Epithelial cell of esophagus (primary cell): ENCODE measurements at regions not wholly inside any gene's neighbourhood (a gene's known extent, or its start where the extent isn't known, plus 50 kb on each side); places are given as distances from the start of the nearest gene placed in this dataset.

ENCODE experiments used
- DNase-seq: peaks from one replicate; pipeline ENCODE4 v3.0.0; 2010; ENCODE audit warnings: low read depth
- H3K4me3 ChIP-seq: 2 replicates; pipeline ENCODE4 v1.5.1; 2011; ENCODE audit warnings: mild to moderate bottlenecking, low read length, control low read depth
- TF ChIP-seq, protein P1 (sequence below): IDR thresholded peaks from 2 replicates; pipeline ENCODE4 v1.5.1; 2011; ENCODE audit warnings: low read depth, mild to moderate bottlenecking, low read length, control low read depth, inconsistent platforms; ENCODE audit not compliant: insufficient read depth; ENCODE audit errors: missing control alignments

DNA sequence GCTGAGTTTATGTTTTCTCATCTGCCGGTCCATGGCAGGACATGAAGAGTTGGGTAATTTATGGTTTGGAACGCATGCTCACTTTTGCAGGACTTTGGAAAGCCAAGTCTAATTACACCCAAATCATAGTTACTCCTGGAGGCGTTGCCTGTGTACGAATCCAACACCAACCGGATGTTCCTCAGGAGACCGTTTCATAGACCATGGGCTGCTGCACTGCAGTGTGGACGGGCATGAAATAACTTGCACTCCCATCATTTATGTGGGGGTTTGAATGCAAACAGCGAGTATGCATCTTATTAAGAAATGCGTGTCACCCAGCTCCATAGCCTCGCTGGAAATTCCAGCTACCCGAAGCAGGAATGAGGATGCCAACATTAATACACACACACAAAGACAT, 96.1 kb upstream of the IRX2 start:
- TF ChIP-seq, protein P1, sequence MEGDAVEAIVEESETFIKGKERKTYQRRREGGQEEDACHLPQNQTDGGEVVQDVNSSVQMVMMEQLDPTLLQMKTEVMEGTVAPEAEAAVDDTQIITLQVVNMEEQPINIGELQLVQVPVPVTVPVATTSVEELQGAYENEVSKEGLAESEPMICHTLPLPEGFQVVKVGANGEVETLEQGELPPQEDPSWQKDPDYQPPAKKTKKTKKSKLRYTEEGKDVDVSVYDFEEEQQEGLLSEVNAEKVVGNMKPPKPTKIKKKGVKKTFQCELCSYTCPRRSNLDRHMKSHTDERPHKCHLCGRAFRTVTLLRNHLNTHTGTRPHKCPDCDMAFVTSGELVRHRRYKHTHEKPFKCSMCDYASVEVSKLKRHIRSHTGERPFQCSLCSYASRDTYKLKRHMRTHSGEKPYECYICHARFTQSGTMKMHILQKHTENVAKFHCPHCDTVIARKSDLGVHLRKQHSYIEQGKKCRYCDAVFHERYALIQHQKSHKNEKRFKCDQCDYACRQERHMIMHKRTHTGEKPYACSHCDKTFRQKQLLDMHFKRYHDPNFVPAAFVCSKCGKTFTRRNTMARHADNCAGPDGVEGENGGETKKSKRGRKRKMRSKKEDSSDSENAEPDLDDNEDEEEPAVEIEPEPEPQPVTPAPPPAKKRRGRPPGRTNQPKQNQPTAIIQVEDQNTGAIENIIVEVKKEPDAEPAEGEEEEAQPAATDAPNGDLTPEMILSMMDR: no peak
- H3K4me3 ChIP-seq: no peak overlapping the region
- DNase-seq: peak; percentile 61

DNA sequence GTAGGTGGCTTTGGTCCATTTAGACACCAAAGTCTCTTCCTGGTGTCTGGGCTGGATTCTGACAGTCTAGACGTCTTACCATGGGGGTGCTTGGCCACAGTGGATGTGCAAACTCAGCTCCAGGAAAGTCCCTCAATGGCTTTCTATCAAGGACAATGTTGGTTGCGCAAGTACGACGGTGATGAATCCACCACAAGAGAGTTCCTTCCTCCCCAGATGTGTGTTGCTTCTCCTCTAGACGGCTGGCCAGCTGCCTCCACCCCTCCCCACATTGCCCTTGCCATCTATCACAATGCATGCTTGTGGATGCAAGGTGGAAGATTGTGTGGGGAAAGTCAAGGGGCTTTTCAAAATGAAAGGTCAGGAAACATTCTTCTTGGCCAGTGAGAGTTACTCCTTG, 89.7 kb upstream of the IRX2 start:
- peak; percentile 7 for DNase-seq
- TF ChIP-seq, protein P1: no peak
- H3K4me3 ChIP-seq: no peak overlapping the region

DNA sequence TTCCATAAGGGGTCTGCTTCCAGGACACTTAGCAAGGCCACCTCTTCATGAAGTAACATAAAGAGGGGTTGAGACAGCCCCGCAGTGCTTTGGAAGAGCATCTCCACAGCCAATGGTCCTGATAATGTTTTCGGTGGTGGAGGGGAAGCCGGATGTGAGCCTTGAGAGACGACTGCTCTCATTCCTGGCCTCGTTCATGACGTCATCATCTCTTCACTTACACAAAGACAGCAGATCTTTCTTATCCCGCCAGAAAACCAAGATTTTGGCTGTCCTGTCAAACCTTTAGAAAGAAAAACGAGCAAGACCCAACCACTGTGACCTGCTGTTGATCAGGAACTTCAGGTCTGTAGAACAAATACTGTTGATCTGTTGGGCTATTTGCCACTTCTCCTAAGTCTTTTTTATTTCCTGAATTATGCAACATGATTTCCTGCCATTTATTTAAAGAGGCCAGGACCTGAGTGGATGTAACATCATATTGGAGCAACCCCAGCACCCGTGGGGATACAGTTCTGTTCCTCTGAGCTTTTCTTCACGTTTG, 89.0 kb upstream of the IRX2 start:
- DNase-seq: no peak
- TF ChIP-seq, protein P1: no peak

DNA sequence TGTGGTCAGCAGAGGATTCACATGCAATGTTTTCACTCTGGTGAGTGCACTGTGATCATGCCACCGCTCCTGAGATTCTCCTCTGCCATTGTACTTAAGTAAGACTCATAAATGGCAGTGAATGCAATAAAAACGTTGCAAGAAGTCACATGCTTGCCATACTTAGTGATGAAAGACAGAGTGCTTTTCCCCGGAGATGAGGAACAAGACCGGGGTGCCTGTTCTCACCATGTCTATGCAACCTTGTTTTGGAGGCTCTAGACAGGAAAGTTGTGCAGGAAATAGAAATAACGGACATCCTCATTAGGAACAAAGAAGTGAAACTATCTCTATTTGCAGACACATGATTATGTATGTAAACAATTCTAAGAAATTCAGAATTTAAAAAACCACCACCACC, 84.7 kb upstream of the IRX2 start:
- no peak overlapping the region for H3K4me3 ChIP-seq
- TF ChIP-seq, protein P1: no peak
- DNase-seq: no peak

More for the DNA sequence above, 89.0 kb upstream of the IRX2 start:
- H3K4me3 ChIP-seq: no peak overlapping the region

DNA sequence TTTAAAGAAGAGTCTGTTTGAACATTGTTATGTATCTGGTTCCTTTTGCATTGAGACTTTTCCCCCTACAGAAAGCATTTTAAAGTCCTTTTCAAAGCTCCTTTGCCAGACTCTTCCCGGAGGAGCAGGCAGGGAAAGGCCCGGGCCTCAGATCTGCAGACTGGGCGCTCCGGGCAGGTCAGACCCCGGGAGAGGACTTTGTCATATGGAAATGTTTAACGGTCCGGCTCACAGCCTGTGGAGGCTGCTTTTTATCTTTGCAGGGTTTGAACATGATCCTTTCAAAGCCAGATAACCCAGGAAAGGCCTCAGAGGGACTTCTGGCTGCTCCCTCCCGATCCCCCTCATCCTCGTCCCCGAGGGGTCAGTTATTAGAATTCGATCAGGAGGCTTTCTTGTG, 82.1 kb upstream of the IRX2 start:
- H3K4me3 ChIP-seq: no peak overlapping the region
- no peak for DNase-seq
- TF ChIP-seq, protein P1: no peak

DNA sequence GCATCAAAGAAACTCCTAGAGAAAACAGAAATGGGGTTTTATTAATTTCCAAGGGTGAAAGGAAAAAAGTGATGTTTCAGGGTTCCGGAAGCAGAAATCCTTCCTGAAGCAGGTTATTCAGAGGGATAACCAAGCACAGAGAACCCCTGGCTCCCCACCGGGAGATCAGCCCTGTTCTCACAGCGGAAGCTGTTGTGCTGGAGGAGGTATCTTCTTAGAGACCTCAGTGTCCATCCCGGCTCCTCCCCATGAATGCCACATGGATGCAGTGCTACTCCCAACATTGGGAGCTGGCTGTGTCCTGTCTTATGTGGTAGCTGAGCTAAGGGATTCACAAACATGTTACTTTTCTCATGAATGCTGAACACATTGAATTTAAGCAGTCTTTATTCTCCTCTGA, 80.9 kb upstream of the IRX2 start:
- TF ChIP-seq, protein P1: no peak
- no peak for DNase-seq

DNA sequence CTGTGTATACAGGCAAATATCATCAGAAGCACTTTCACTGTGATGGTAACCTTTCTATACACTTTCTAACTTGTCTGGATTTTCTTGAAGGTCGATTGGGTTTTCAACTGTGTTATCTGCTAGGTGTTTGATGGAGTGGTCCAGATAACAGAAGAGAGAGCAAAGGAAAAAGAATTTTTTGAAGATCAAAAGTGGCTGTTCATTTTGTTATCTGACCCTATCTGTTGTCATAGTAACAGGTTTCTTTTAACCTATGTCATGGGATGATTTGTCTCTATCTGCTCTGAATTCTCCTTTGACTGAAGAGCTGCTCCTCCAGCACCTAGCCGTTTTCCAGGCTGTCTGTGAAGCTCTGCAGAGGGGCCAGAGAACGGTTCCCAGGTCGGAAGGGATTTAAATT, 77.8 kb upstream of the IRX2 start:
- H3K4me3 ChIP-seq: no peak overlapping the region
- no peak for DNase-seq
- TF ChIP-seq, protein P1: no peak

More for the DNA sequence above, 80.9 kb upstream of the IRX2 start:
- H3K4me3 ChIP-seq: no peak overlapping the region
